HG03442 (cell line): ENCODE measurements at regions not wholly inside any gene's neighbourhood (a gene's known extent, or its start where the extent isn't known, plus 50 kb on each side); places are given as distances from the start of the nearest gene placed in this dataset.

ENCODE experiments used
- ATAC-seq: cut with Tn5 transposase; IDR thresholded peaks from one replicate; pipeline ENCODE4 v1.9.1; 2021; ENCODE audit warnings: mild to moderate bottlenecking, moderate library complexity; ENCODE audit not compliant: unreplicated experiment

DNA sequence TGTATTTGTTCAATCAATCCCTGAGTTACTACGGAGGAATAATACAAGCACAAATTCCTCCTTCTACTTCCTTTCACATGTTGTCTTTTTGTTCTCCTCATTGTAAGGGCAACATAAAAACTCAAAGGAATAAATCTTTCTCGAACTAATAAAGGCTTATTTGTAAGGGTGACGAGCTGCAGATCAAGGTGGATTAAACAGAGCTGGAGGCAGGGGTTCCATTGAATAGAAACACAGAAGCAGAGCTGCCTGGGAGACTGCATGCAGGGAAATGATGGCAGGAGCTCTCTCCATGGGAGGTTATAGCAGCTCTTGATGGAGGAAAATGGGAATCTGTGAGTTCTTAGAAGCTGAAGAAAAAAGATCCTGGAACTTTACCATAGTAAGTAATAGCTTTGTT is 160.2 kb downstream of the CYYR1 start:
- no peak for ATAC-seq

DNA sequence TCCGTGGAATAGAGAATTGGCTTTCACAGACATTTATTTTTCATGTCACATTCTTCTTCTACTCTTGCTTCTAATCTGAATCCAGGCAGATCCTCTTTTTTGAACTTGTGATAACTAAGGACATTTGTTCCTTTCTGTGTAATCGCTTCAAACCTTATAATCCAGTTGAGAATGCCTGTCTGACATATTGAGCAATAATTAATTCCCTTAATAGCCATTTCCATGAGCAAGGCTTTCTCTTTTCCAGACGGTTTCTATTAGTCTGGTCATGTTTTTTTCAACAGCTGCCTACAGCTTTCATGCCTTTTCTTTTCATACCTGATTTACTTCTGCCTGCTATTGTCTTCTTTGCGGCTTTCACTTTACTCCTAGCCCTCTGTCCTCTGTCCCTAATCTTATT is 163.4 kb downstream of the CYYR1 start:
- ATAC-seq = no peak

DNA sequence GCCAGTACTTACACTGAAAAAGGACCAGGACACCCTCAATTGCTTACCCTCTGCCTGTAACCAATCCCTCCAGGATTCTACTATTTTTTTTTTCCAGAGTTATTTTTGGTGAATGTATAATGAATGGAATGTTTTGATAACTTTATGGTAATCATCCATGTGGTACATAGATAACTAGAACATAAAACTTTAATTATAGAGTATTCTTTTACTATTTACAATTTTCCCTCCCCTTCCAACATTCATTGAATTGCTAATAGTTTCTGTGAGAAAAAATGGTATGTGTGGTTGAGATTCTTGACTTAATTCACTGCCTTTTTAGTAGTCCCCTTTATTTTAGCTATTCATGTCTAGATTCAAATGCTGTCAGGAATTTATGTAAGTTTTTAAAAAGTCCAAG is 164.6 kb downstream of the CYYR1 start:
- no peak for ATAC-seq

DNA sequence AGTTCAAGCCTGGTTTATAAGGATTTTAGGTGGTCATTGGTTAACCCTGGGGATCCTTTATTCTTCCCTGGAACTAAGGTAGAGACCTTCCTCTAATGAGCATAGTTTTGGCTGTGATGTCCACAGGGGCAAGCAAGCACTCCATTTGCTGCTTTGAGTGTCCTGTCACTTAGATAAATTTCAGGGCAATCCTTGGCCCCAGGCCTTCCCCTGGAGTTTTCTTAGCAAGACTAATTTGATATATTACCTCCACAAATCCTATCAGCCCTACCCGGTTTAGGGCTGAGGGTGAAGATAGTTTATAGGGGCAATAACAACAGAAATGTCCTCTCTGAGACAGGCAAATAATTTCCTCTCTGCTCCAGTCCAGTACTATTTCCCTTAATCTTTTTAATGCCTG is 166.6 kb downstream of the CYYR1 start:
- no peak for ATAC-seq

DNA sequence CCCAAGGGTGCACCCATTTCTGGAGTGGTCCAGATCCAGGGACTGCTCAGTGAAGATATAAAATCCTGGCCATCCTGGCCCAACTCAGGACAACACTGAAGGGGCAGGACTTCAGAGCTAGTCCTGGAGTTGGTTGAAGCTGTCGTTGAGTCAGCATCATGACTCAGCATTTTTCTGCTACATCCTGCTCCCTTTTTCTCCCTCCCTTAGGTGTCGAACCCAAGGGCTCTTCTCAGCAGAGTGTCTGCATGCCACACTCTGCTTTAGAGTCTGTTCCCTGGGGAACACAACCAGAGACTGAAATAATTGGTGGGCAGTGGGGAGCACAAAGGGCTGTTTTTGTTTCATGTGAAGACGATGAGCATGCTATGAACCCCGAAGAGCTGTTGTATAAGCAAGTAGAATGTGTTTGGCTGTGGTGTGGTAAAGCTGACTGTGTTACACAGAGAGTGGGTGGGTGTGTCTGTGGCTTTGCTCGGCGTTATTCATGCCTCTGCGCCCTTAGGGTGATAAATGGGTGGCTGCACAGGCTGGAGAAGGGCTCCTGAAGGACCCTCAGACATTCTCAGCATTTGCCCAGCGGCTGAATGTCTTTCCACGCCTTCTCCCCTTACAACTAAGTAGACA is 167.2 kb downstream of the CYYR1 start:
- ATAC-seq = no peak

DNA sequence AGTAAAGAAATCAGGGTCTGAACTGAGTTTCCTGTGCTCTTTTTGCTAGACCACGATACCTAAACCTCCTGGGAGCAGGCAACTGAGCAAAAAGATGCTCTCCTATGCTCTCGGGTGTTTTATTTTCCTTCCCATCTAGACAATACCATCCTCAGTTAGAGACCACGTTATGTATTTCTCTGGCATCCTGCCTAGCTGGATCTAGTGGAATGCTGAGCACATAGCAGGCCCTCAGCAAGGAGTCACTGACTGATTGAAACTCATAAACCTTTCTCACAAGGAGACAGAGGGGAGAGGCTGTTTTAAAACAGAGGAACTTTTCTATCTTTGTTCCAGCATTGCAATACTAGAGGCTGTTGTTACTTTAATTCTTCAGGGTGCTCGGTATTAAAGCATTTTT is 168.0 kb downstream of the CYYR1 start:
- ATAC-seq = no peak

DNA sequence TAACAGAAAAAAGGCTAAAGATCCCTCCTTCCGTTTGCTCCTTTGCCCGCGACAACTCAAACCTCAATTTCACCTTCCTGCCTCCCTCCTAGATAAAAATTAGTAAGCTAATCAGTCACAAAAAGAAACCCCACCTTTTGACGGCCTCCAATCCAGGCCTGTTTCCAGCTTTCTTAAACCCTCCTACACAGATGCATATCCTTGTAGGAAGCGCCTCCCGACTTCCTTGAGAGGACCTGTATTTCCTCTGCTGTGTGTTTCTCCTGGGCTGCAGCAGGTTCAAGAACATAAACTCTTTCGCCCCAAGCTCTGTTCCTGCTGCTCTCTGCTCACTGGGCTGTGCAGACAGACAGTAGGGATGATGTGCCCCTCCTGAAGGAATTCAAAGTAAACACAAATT is 168.8 kb downstream of the CYYR1 start:
- no peak for ATAC-seq

DNA sequence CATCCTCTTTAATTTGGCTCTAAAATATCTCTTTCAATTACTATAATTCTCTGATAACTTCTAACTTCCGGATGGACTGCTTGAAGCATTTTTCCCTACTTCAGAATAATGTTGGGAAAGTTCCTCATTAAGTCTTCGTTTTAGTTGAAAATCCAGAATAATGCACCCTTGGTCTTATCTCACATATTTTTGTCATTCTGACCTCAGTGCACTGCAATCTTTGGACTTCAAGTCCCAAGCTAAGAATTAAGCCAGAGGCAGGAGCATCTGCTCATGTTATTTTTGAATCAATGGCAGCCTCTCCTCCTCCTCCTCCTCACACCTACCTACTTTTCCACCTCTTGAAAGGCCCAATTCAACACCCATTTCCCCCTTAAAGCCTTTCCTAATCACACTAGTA is 169.8 kb downstream of the CYYR1 start:
- no peak for ATAC-seq

DNA sequence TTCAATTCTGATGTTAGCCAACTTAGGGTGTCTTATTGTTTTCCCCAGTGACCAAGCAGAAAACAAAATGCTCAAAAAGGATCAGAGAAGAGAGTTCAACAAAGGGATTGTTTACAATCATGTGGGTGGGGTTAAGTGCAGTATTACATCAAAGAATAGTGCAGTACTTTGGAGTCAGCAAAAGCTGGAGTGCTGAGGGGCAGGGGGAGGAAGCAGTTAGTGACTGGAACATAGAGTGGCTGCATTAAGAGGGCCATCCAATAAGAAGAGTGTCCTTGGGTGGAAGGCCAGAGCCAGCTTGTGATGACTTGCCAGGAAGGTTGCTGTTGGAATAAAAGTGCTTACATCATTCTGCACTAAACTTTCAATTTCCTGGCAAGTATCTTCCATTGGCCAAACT is 175.5 kb downstream of the CYYR1 start:
- ATAC-seq = no peak

DNA sequence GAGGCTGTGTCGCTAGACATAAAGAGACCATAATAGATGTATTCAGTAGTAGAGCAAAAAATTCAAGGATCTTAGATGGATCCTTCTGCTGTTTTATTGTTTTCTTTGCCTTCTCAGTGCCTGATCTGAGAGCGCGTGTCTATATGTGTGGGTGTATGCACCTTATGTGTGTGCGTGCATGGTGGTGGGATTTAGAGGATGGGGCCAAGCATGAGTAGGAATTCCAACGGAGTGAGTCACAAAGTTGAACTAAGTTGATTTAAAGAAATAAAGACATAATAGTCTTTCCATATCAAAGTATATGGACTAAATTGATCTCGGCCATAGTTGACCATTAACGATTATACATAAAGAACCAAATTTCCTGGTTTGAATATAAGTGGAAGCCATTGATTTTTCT is 178.7 kb downstream of the CYYR1 start:
- ATAC-seq = no peak

DNA sequence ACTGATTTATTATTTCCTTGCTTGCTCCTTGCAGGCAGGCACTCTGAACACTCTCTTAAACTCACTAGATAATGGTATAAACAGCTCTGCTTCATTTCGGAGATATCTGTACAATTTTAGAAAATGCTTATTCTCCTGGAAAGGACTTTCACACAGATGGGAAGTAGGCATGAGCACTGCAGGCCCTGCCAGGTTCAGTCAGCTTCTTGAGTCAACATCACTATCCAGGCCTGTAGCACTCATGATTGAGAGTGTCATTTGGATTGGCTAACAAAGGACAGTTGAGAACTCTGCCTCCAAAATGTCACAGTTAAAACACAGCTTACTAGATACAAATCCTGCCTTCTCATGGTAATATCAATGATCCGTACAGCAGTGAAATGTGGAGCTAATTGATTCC is 181.9 kb downstream of the CYYR1 start:
- ATAC-seq = no peak

DNA sequence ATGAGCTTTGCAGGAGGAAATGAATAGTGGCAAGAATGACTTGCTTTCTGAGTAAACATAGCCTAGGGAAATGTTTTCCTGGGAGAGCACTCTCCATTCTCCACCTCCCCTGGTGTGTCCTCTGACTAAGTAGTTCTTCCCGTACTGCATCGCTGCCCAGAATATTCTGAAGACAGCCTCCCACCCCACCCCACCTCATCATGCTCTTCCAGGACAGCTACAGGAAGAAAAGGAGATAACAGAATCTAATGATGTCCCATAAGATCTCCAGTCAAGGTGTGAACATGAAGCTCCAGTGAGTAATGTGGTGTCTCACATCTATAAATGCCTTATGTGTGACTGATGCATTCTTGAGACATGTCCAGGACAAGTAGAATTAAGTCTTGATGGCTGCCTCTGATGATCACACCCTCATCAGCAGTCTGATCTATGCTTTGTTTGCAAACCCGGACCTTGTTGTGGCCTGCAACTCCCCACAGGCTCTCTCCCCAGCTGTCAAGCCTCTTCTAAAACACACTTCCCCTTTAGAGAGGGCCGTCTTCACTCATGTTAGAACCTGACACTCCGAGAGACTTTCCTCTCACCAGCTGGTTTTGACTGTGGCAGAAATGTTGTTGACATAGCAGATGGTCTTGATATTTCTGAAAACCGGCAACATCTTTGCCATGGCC is 183.0 kb downstream of the CYYR1 start:
- ATAC-seq = peak; percentile 72

DNA sequence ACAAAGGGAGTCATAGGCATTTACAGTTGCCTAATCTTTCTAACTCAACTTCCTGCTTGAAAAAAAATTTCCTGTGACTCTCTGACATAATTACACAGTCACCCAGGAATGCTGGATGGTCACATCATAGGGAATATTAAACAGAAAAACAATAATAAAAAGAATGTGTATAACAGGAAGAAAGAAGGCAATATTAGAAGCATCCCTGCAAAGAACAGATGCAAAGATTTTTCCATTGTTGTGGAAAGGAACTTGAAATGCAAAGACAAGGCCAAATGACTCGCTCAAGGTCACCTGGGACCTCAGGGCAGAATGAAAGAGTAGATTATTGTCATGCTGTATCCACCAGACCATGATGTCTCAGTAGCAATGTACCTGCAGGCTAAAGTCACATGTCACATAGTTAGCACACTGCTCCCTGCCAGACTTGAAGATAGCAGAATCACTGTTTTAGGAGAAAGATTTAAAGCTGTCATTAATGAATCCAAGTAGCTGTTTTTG is 184.3 kb downstream of the CYYR1 start:
- no peak for ATAC-seq

DNA sequence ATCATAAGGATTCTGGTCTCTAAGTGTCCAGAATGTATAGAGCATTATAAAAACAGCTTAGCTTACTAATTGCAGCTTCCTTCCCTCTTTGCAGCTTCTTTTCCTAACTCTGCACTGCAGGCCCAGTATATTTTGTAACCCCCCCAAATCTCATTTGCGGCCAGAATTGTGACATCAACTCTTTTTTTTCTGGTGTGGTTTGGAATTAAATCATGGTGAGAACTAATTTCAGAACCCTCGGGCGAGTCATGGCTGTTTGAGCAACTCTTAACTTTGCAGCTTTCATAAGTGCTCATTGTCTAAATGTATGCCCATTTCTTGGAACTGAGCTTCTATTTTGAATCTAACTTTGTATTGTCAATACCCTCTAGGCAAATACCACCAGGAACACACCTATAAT is 187.4 kb downstream of the CYYR1 start:
- ATAC-seq = no peak

DNA sequence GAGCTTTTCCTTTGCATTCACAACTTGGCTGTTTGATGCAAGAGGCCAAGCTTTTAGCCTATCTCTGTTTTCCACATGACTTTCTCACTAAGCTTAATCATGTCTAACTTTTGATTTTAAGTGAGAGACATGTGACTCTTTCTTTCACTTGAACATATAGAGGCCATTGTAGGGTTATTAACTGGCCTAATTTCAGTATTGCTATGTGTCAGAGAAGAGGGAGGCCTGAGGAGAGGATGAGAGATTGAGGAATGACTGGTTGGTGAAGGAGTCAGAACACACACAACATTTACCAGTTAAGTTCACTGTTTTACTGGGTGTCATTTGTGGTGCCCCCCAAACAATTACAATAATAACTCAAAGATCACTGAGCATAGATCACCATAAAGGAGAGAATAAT is 193.5 kb downstream of the CYYR1 start:
- ATAC-seq = no peak

DNA sequence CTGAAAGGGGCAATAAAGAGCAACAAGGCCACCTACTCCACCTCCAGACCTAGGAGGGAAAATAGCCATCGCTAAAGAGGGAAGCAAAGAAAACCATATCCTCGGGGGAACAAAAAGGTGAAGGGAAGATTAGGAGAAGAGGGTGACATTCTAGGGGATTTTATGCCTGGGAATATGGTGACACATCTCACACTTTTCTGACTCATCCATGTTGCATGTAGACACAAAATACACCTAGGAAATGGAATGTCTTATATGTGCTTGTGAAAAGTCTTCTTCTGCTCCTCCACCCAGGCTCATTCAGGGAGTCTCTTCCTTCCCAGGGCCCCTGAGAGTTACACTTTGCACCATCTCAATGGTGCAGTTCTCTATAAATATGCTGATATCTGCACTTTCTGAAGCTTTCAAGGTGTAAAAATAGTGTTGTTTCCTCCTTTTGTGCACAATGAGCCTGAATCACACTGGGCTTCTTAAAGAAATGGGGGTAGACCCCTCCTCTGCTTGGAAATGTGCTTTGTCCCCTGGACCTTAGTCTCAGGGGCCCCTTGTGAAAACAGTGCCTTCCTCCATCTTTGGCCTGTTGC is 195.9 kb downstream of the CYYR1 start:
- ATAC-seq = no peak

DNA sequence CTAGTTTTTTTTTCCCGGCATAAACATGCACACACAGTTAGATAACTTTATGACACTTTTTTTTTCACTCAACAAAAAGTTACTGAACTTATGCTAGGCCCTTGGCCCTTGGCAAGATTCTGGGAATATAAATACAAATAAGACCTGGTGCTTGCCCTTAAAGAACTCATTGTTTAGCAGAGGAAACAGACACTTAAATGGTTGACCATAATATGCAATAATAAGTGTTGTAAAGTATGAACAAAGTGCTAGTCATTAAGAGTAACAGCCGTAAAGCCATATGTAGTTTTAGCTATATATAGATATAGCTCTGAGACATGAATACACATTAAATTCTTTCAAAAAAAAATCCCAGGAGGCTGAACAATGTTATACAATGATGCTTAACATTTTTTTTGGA is 198.3 kb downstream of the CYYR1 start:
- no peak for ATAC-seq

DNA sequence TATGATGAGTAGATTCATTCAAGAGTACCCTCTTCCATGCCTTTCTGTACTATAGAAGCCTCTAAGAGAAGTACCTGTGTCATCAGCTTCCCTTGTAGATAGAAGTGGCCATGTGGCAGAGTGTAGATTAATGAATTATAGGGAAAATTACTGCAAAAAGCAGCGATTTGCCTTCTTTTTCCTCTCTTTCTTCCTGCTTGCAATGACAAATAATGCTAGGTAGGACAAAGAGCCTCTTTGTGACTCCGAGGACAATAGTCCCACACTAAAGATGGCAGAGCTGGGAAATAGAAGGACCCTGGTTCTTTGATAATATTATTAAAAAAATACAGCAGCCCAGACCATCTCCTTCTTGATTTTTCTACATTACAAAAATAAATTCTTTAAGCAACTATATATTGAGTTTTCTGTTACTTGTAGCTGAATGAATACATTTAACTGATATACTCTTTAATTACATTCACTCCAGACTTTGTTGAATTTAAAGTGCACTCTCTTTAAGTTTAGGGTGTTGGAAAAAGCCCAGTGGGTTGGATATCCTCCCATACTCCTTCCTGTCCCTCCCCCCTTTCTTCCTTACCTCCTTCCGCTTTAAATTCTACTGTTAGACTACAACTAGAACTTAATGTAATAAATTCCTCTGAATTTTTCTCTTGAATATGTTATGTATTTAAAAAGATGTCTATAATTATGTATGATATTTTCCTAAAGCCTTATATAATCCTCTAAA is 198.2 kb upstream of the APP start:
- no peak for ATAC-seq

DNA sequence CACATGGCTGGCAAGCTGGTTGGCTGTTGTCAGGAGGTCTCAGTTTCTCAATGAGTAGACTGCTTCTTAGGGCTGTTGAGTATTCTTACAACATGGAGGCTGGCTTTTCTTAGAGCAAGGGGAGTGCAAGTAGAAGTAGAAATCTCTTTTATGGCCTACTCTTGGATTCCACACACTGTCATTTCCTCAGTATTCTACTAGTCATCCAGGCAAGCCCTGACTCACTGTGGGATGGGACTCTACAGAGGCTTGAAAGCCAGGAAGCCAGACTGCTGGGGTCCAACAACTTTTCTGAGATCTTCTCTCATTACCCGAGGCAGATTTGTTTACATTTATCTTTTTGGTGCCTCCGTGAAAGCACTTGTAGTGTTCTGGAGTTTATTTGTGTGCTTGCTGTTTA is 196.2 kb upstream of the APP start:
- ATAC-seq = no peak

DNA sequence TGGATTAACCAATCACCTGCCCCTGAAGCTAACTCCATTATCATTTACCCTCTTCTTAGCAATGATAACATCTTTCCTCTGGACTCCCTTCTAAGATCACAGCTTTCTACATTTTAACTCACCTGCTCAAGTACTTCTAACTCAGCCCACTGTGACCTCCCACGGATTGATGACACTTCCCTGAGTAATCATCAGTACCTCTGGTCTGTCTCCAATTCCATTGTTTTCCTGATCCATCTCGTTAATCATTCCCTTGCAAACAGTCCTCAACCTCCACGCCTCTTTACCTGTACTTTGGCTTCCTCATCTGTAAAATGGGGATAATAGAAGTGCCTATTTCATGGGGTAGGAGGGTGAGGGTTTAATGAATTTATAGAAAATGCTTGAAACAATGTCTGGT is 195.3 kb upstream of the APP start:
- ATAC-seq = no peak

DNA sequence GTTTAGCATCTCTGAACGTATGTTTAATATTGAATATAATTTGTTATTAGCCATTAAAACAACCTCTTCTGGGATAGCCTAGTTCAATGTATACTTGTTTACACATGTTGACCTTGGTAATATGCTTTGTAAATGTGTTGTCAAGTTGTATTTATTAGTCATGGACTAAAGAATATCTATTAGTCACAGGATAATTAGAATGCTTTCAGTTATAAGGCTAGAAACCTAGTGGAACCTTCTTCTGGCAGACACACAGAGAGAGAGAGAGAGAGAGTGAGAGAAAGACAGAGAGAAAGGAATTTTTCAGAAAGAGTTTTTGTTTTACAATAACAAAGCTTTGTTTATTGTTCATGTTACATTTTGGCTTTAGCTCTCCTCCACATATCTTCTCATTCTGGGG is 181.1 kb upstream of the APP start:
- no peak for ATAC-seq

DNA sequence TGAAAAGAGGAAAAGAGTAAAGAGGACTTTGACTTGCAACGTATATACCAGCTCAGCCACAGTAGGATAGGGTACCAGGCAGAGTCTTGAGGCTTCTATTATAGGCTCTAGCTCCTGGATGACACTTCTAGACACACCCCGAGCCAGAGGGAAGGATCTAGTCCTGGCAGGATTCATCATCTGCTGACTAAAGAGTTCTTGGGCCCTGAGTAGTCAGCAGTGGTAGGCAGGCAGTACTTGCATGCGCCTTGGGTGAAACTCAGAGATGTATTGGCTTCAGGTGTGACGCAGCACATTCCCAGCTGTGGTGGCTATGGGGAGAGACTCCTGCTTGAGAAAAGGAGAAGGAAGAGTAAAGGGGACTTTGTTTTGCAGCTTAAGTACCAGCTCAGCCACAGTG is 162.3 kb upstream of the APP start:
- no peak for ATAC-seq
